HL-60 (cell line): ENCODE measurements at regions not wholly inside any gene's neighbourhood (a gene's known extent, or its start where the extent isn't known, plus 50 kb on each side); places are given as distances from the start of the nearest gene placed in this dataset.

ENCODE experiments used
- DNase-seq, 2 experiments: peaks; one replicate each; pipeline ENCODE4 v3.0.0-alpha.2; 2010 to 2020; ENCODE audit warnings: low read depth in 1 of 2, low spot score in 1 of 2
- H3K27ac ChIP-seq: fragments of 250-450 bp; sonication (Bioruptor Pico); replicated peaks from 2 replicates; pipeline ENCODE4 v1.5.1; 2020; ENCODE audit warnings: mild to moderate bottlenecking, moderate library complexity
- H3K27me3 ChIP-seq: fragments of 250-450 bp; sonication (Bioruptor Pico); 2 replicates; pipeline ENCODE4 v1.5.1; 2021; ENCODE audit warnings: mild to moderate bottlenecking, moderate library complexity; ENCODE audit not compliant: insufficient read depth, poor library complexity, severe bottlenecking
- H3K4me3 ChIP-seq: replicated peaks from 2 replicates; pipeline ENCODE4 v1.5.1; 2011; ENCODE audit warnings: mild to moderate bottlenecking, control low read depth, low read length; ENCODE audit not compliant: insufficient read depth
- GABPA ChIP-seq: IDR thresholded peaks from 2 replicates; pipeline ENCODE4 v1.6.1; 2012; ENCODE audit warnings: low read depth
- POLR2AphosphoS5 ChIP-seq: IDR thresholded peaks from 2 replicates; pipeline ENCODE4 v1.6.1; 2012; ENCODE audit warnings: low read depth
- SPI1 ChIP-seq: IDR thresholded peaks from 2 replicates; pipeline ENCODE4 v1.6.1; 2012; ENCODE audit warnings: low read depth, mild to moderate bottlenecking, borderline replicate concordance
- TF ChIP-seq, protein P1 (sequence below): IDR thresholded peaks from 2 replicates; pipeline ENCODE4 v1.6.1; 2012; ENCODE audit warnings: low read depth; ENCODE audit not compliant: insufficient replicate concordance
- TF ChIP-seq, protein P2 (sequence below): IDR thresholded peaks from one replicate; pipeline ENCODE4 v1.5.1; 2011; ENCODE audit warnings: low read length, control low read depth, inconsistent platforms; ENCODE audit not compliant: insufficient read depth

GRCh38 chr5:44252545-44252944, 136.7 kb downstream of the FGF10 start:
- no peak overlapping the region for H3K27ac ChIP-seq
- H3K27me3 ChIP-seq: no peaks in the 10 kb centered on the region
- no peak for TF ChIP-seq GABPA
- TF ChIP-seq, protein P1, sequence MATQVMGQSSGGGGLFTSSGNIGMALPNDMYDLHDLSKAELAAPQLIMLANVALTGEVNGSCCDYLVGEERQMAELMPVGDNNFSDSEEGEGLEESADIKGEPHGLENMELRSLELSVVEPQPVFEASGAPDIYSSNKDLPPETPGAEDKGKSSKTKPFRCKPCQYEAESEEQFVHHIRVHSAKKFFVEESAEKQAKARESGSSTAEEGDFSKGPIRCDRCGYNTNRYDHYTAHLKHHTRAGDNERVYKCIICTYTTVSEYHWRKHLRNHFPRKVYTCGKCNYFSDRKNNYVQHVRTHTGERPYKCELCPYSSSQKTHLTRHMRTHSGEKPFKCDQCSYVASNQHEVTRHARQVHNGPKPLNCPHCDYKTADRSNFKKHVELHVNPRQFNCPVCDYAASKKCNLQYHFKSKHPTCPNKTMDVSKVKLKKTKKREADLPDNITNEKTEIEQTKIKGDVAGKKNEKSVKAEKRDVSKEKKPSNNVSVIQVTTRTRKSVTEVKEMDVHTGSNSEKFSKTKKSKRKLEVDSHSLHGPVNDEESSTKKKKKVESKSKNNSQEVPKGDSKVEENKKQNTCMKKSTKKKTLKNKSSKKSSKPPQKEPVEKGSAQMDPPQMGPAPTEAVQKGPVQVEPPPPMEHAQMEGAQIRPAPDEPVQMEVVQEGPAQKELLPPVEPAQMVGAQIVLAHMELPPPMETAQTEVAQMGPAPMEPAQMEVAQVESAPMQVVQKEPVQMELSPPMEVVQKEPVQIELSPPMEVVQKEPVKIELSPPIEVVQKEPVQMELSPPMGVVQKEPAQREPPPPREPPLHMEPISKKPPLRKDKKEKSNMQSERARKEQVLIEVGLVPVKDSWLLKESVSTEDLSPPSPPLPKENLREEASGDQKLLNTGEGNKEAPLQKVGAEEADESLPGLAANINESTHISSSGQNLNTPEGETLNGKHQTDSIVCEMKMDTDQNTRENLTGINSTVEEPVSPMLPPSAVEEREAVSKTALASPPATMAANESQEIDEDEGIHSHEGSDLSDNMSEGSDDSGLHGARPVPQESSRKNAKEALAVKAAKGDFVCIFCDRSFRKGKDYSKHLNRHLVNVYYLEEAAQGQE: no peak
- no peak for TF ChIP-seq POLR2AphosphoS5
- TF ChIP-seq, protein P2, sequence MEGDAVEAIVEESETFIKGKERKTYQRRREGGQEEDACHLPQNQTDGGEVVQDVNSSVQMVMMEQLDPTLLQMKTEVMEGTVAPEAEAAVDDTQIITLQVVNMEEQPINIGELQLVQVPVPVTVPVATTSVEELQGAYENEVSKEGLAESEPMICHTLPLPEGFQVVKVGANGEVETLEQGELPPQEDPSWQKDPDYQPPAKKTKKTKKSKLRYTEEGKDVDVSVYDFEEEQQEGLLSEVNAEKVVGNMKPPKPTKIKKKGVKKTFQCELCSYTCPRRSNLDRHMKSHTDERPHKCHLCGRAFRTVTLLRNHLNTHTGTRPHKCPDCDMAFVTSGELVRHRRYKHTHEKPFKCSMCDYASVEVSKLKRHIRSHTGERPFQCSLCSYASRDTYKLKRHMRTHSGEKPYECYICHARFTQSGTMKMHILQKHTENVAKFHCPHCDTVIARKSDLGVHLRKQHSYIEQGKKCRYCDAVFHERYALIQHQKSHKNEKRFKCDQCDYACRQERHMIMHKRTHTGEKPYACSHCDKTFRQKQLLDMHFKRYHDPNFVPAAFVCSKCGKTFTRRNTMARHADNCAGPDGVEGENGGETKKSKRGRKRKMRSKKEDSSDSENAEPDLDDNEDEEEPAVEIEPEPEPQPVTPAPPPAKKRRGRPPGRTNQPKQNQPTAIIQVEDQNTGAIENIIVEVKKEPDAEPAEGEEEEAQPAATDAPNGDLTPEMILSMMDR: no peak
- TF ChIP-seq SPI1: no peak
- no peak overlapping the region for H3K4me3 ChIP-seq
- DNase-seq: no peak

DNA sequence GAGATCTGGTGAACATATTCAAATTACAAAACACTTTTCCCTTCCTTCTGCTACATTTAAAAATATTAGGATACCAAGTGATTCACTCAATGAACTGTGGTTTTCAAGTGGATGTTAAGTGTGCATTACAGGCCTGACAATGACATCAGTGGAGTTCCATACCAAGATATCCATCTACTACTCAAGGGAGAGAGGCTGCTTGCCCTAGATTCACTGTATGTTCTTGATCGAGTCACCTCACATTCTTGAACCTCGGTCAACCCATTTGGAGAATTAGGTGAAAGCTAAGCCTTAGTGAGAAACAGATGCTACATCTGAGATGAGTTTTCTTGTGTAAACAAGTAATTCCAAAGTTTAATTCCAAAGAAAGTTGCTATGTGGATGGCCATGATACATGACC, 142.2 kb downstream of the FGF10 start:
- Histone ChIP-seq H3K27me3 (no peaks in the 10 kb centered on the region), H3K4me3 (no peak overlapping the region), H3K27ac (no peak overlapping the region)
- TF ChIP-seq POLR2AphosphoS5: no peak
- TF ChIP-seq, protein P1: no peak
- no peak for TF ChIP-seq GABPA
- no peak for TF ChIP-seq SPI1
- TF ChIP-seq, protein P2: no peak
- no peak for DNase-seq

GRCh38 chr5:44245935-44246334, 143.3 kb downstream of the FGF10 start:
- Histone ChIP-seq H3K27me3 (no peaks in the 10 kb centered on the region), H3K4me3 (no peak overlapping the region), H3K27ac (no peak overlapping the region)
- TF ChIP-seq SPI1 (no peak), POLR2AphosphoS5 (no peak), GABPA (no peak)
- TF ChIP-seq, protein P2: no peak
- TF ChIP-seq, protein P1: no peak
- DNase-seq: no peak
